ENCODE measurements at regions not wholly inside any gene's neighbourhood (a gene's known extent, or its start where the extent isn't known, plus 50 kb on each side); places are given as distances from the start of the nearest gene placed in this dataset.
"Not testable (repeated sequence)": the region's sequence is repeated elsewhere in the genome, so short reads cannot be mapped to it uniquely, and the experiment has no call there.

DNA sequence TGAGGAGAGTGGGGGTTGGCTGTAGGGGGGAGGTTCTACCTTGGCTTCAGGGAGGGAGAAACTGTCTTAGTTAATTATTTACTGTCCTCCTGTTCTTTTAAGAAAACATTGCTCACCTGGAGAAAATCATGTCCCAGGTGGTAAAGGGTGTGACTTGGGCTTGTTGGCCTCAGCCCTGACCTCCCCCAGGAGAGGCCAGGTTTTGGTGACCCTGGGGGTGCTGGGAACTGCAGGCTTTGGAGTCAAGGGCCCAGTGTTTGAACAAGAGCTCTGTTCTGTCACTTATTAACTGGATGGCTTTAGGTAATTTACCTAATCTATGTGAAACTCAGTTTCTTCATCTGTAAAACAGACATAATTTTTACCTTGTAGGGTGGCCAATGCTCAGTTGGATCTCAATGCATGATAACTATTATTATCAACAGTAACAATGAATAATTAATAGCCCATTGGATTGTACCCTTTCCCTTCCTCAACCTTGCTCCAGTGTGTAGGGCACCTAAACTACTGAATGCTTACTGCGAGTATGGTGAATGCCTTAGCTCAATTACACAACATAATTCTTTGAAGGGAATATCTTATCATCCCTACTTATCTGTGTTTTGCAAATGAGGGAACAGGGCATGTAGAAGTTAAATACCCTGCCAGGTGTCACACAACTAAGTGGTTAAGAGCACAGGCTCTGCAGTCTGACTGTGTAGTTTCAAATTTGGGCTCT lies 959.4 kb upstream of the DEFB115 start:
- not testable (repeated sequence) for DNase-seq

- peak in 1 of 2 experiments; percentile 42 for DNase-seq
Observed at GRCh38 chr20:30300220-30300642, 957.2 kb upstream of the DEFB115 start.

DNA sequence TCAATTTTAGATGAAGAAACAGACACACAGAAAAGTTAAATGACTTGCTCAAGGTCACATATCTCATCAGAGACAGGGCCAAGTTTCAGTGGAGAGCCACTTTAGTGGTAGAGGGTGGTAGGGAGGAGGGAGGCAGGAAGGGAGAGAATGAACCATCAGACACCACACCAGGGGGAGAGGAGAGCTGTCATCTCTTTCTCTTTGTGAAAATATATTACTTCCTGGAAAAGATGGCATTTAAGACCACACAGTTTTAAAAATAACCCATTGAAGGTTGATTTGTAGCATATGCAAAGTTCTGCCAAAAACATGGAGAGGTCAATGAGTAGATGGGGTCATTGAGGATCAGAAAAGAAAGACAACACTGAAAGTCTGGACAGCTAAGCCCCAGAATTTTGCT lies 954.7 kb upstream of the DEFB115 start:
- DNase-seq = not testable (repeated sequence)

GRCh38 chr20:30309938-30310337 lies 947.5 kb upstream of the DEFB115 start:
- not testable (repeated sequence) for DNase-seq

DNA sequence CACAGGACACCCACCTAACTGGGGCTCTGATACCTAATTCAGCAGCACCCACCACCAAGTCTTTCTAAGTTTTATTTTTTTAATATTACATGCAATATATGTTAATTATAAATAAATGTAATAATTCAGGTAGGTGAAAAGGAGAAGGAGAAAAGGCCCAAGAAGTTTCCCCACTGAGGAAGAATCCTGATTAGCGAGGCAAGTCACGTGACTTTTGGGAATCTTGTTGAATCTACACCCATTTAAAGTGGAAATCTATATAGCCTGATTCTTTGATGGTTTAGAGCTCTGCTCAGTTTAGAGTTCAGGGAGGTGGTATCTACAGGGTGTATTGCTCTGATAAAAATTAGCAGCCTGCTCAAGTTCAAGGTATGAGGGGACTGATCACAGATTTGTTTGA lies 947.1 kb upstream of the DEFB115 start:
- DNase-seq = not testable (repeated sequence)

GRCh38 chr20:30312220-30312619 lies 945.2 kb upstream of the DEFB115 start:
- not testable (repeated sequence) for DNase-seq

DNA sequence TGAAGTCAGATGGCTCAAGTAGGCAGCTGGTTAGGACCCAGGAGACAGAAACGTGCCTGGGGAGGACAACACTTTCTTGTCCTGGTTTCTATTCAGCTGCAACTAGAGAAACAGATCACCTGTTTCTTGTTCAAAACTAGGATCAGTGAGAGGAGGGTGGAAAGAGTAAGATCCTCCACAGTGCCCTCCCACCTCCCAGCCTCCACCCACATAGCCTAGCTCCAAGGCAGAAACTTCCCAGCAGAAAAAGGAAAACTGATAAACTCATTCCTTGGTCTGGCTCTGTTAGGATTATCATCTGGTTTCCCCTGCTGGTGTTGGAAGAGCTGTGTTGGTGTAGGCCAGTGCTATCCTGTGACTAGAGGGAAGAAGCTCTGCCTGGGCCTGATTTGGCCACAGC lies 943.8 kb upstream of the DEFB115 start:
- DNase-seq = not testable (repeated sequence)

- peak; percentile 56 to 84 for DNase-seq
Observed at GRCh38 chr20:30316063-30316462, 941.4 kb upstream of the DEFB115 start.

DNA sequence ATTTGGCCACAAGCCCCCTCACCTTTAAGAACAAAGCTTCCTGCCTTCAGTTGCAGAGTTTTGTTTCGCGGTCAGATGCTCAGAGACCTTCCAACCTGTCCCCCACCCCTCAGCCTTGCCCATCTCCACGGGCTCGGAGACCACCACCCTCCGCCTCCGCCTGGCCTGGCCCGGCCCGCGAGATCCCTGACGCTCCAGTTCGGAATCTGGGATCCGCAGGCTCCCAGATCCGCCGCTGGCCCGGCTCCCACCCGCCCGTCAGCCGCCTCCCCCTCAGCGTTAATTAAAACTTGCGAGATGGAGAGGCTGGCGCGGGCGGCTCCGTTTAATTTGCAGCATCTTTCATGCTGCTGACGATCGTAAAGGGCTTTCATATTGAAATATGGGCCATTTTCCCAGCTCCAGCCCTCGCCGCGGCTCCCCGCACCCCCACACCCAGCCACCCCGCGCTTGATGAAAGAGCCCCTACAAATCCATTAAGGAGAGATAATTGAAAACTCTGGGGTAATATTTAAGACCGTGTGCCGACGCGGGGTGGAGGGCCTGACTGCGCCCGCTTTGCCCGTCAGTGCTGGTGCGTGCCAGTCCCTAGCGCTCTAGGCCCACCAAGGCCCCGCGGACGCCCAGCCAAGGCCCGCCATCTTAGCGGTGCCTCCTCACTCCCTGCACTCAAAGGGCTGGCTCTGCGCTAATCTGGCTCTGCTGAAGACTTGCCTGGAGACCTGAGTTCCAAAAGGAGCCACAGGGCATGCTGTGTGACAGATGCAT lies 940.7 kb upstream of the DEFB115 start:
- not testable (repeated sequence) for DNase-seq

DNA sequence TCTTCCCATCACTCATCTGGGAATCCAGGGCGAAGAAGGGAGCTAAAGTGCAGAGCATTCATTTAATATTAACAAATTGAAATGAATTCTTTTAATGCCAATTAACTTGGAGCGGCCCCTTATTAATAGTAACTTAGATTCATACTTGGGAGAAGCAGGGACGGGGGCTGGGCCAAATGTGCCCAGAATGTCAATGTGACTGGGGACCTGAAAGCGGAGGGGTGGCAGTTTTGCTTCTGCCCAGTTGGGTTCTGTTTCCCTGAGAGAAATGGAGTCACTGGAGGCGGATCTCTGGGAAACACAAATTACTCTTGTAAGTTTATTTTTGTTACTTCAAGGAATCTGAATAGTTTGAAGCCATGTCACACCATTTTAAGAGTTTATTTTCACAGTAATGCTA lies 923.7 kb upstream of the DEFB115 start:
- not testable (repeated sequence) for DNase-seq

DNA sequence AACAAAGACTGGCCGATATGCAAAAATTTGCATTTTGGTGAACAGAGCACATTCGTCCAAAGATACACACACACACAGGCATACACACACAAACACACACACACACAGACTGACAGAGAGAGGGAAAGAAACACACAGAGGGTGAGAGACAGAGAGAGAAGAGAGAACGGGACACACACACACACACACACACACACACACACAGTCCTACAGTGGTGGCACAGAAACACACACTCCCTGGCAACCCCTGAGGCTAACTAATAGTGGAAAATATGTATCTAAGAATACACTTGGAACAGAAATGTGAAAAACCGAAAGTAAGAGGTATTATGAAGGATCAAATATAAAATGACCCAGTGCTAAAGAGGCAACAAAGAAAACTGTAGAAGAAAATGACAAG lies 919.9 kb upstream of the DEFB115 start:
- DNase-seq = not testable (repeated sequence)

DNA sequence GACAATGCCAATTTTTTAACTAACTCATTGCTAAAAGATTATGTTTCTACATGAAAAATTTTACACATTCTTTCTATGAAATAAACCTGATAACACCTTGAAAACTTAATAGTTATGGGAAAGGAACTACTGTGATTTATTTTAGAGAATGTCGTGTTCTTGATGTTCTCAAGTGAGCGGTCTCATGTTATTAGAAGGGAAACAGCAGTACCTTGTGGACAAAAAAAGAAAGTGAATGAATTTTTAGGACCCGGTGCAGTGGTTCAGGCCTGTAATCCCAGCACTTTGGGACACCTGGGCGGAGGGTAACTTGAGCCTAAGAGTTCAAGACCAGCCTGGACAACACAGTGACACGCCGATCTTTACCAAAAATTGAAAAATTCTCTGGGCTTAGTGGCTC lies 908.5 kb upstream of the DEFB115 start:
- peak; percentile 2 to 40 for DNase-seq

GRCh38 chr20:30356854-30357467 lies 900.5 kb upstream of the DEFB115 start:
- not testable (repeated sequence) for DNase-seq

DNA sequence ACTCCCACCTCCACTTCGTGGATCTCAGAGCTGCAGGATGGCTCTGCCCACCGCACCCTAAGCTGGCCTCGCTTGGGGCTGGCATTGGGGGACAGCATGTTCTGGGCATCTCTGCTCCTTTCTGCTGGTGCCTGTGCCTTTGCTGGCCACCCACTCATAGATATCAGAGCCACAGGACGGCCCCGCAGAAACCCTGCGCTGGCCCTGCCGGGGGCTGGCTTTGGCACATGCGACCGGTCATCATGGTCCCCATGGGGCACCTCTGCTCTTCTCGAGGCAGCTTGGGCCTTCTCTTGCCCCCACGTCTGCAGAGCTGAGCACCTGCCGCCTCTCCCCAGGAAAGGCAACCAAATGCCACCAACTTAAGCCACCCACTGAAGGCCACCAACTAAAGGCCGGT lies 895.7 kb upstream of the DEFB115 start:
- DNase-seq = not testable (repeated sequence)

- not testable (repeated sequence) for DNase-seq
Observed at GRCh38 chr20:30376430-30376766, 881.1 kb upstream of the DEFB115 start.

DNA sequence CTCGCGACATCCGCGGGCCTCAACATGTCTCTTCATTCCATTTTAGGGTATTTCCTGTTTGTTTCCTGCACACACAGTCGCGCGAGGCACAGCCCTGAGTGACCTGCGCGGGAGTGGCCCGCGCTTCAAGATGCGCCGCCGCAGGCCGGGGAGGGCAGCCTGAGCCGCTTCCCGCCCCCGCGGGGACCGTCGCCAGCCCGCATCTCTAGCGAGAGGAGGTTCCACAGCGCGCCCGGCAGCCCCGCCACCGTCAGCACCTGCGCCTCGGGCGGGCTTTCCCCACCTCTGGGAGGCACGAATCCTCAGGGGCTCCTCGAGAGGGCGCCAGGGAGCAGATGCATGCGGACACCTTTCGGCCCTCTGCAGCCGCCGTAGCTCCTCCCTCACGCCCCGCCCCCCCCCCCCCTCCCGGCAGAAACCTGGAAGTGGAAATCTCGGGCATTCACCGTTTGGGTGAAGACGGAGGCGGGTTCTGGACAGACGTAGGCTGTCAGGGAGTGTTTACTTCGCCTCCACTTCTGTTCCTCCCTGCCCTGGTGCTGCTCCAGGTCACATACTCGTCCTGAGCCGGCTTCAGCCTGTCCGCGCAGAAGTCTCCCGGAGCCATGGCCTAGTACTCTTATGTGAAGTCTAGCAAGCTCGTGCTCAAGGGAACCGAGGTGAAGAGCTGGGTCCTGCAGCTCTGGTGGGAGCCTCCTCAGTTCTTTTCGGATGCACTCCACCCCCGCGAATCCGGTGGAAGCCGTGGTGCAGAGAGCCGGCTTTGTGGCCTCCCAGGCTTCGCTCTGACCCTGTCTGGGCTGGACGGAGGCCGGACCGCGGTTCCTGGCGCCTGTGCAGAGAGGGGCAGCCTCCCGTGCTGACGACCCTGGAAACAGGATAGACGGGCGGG lies 880.5 kb upstream of the DEFB115 start:
- DNase-seq = peak; percentile 70 to 86

- not testable (repeated sequence) for DNase-seq
Observed at GRCh38 chr20:30378317-30378716, 879.1 kb upstream of the DEFB115 start.

DNA sequence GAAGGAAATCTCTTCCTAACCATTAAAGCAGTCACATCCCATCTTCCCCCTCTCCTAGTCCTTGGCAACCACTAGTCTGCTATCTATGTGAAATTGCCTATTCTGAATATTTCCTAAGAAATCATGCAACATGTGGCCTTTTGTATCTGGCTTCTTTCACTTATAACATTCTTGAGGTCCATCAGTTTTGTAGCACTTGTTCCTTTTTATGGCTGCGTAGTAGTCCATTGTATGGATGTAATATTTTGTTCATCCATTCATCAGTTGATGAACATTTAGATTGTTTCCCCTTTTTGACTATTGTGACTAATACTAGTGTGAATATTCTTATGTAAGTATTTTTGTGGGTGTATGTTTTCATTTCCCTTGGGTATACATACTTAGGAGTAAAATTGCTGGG lies 878.7 kb upstream of the DEFB115 start:
- not testable (repeated sequence) for DNase-seq

- not testable (repeated sequence) for DNase-seq
Observed at GRCh38 chr20:30384841-30385240, 872.6 kb upstream of the DEFB115 start.

GRCh38 chr20:30386099-30386498 lies 871.4 kb upstream of the DEFB115 start:
- DNase-seq = not testable (repeated sequence)

DNA sequence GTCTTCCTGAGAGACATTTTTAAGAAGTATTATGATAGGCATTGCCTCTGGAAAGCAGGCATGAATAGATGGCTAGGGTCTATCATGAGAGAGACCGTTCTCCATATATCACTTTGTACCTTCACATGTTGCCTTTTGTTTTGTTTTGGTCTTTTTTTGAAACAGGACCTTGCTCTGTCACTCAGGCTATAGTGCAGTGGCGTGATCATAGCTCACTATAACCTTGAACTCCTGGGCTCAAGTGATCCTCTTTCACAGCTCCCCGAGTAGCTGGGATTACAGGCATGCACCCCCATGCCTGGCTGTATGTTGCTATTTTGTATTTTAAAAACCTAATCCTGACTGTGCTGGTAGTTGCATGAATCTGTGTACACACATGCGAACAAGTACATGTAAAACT lies 869.6 kb upstream of the DEFB115 start:
- not testable (repeated sequence) for DNase-seq

DNA sequence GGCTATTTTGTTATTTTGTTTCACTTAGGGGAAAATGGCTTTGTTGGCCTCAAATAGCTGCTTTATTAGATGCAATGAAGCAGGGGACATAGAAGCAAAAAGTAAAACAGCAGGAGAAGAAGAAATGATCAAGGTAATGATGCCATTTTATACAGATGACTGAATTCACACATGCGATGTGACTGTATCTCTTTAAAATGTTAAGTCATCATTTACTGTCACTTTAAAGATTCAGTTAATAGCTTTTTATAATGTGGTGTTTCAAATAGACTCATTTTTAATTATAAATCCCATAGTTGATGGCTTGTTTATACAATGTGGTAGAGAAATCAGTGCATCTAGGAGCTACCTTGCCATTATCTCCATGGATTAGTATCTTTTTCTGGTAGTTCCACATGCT lies 863.9 kb upstream of the DEFB115 start:
- not testable (repeated sequence) for DNase-seq

DNA sequence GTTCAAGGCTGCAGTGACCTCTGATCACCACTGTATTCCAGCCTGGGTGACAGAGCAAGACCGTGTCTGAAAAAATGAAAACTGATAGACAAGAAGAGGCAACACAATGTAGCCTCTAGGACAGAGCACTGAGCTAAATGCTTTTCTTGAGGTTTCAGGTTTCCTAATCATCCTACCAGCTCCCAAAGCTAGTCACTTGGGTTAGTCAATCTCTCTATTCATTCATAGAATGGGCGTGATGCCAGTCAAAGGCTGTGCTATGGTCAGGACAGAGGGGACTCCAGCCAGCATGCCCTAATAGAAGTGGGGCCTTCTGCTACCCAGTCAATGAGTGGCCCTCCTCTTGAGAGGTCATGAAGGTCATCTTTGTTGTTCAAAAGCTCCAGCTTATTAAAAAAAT lies 860.4 kb upstream of the DEFB115 start:
- not testable (repeated sequence) for DNase-seq

Data from NCI-H524 (cell line).